IMR-90 (cell line): ENCODE measurements at regions not wholly inside any gene's neighbourhood (a gene's known extent, or its start where the extent isn't known, plus 50 kb on each side); places are given as distances from the start of the nearest gene placed in this dataset.

ENCODE experiments used
- CEBPB ChIP-seq: IDR thresholded peaks from 2 replicates; pipeline ENCODE4 v1.6.1; 2012; ENCODE audit warnings: low read depth, low read length, improper control_type of control experiment
- POLR2A ChIP-seq: IDR thresholded peaks from 2 replicates; pipeline ENCODE4 v1.6.1; 2012; ENCODE audit warnings: mild to moderate bottlenecking, low read depth, low read length
- RFX5 ChIP-seq: IDR thresholded peaks from 2 replicates; pipeline ENCODE4 v1.8.0; 2012; ENCODE audit warnings: low read depth, mild to moderate bottlenecking, low read length, moderate library complexity
- SMC3 ChIP-seq: fragments of 150-350 bp; IDR thresholded peaks from 2 replicates; pipeline ENCODE4 v1.6.1; 2016; ENCODE audit warnings: low read depth, mild to moderate bottlenecking, antibody characterized with exemption, low read length, moderate library complexity
- TF ChIP-seq, protein P1 (sequence below): conservative IDR thresholded peaks from 2 replicates; pipeline ENCODE4 v1.5.1; 2012; ENCODE audit warnings: mild to moderate bottlenecking, low read depth, low read length, improper control_type of control experiment
- TF ChIP-seq, protein P2 (sequence below): fragments of 150-350 bp; IDR thresholded peaks from 2 replicates; pipeline ENCODE4 v1.6.1; 2017; ENCODE audit warnings: mild to moderate bottlenecking, antibody characterized with exemption, low read length, low read depth

DNA sequence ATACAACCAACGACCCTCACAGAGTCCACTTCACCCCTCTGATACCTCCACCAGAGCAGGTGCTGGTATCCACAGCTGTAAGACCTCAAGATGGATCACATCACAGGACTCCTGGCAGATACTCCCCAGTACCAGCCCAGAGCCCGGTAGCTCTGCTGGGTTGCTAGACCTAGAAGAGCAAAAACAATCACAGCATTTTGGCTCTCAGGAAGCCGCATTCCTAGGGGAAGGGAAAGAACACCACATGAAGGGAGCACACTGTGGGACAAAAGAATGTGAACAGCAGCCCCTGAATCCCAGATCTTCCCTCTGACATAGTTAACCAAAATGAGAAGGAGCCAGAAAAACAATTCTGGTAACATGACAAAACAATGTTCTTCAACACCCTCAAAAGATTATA lies 303.1 kb upstream of the GRIA3 start:
- TF ChIP-seq, protein P1, sequence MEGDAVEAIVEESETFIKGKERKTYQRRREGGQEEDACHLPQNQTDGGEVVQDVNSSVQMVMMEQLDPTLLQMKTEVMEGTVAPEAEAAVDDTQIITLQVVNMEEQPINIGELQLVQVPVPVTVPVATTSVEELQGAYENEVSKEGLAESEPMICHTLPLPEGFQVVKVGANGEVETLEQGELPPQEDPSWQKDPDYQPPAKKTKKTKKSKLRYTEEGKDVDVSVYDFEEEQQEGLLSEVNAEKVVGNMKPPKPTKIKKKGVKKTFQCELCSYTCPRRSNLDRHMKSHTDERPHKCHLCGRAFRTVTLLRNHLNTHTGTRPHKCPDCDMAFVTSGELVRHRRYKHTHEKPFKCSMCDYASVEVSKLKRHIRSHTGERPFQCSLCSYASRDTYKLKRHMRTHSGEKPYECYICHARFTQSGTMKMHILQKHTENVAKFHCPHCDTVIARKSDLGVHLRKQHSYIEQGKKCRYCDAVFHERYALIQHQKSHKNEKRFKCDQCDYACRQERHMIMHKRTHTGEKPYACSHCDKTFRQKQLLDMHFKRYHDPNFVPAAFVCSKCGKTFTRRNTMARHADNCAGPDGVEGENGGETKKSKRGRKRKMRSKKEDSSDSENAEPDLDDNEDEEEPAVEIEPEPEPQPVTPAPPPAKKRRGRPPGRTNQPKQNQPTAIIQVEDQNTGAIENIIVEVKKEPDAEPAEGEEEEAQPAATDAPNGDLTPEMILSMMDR, result no peak
- TF ChIP-seq RFX5 (no peak), CEBPB (no peak), POLR2A (no peak), SMC3 (no peak)
- TF ChIP-seq, protein P2, sequence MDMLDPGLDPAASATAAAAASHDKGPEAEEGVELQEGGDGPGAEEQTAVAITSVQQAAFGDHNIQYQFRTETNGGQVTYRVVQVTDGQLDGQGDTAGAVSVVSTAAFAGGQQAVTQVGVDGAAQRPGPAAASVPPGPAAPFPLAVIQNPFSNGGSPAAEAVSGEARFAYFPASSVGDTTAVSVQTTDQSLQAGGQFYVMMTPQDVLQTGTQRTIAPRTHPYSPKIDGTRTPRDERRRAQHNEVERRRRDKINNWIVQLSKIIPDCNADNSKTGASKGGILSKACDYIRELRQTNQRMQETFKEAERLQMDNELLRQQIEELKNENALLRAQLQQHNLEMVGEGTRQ, result no peak
